GM18505 (cell line): ENCODE measurements at regions not wholly inside any gene's neighbourhood (a gene's known extent, or its start where the extent isn't known, plus 50 kb on each side); places are given as distances from the start of the nearest gene placed in this dataset.

ENCODE experiments used
- ATAC-seq: cut with Tn5 transposase; IDR thresholded peaks from one replicate; pipeline ENCODE4 v1.9.1; 2021; ENCODE audit not compliant: unreplicated experiment
- POLR2A ChIP-seq: IDR thresholded peaks from 4 replicates; pipeline ENCODE4 v1.6.1; 2011; ENCODE audit warnings: borderline replicate concordance; ENCODE audit not compliant: insufficient read depth, insufficient read length; ENCODE audit errors: extremely low read depth

- no peak for ATAC-seq
- no peak for TF ChIP-seq POLR2A
Measured at GRCh38 chr5:162384225-162384624, 316.7 kb downstream of the GABRG2 start.

- no peak for ATAC-seq
- TF ChIP-seq POLR2A: no peak
Measured at GRCh38 chr5:162391833-162392232, 324.3 kb downstream of the GABRG2 start.

- TF ChIP-seq POLR2A: no peak
- no peak for ATAC-seq
Measured at GRCh38 chr5:162392336-162392735, 324.8 kb downstream of the GABRG2 start.

GRCh38 chr5:162393534-162393933 lies 326.0 kb downstream of the GABRG2 start:
- ATAC-seq: no peak

GRCh38 chr5:162407614-162408013 lies 340.0 kb downstream of the GABRG2 start:
- no peak for ATAC-seq
- no peak for TF ChIP-seq POLR2A

More at GRCh38 chr5:162393534-162393933, 326.0 kb downstream of the GABRG2 start:
- TF ChIP-seq POLR2A: no peak

- TF ChIP-seq POLR2A: no peak
- no peak for ATAC-seq
Measured at GRCh38 chr5:162410365-162410764, 342.8 kb downstream of the GABRG2 start.

- no peak for TF ChIP-seq POLR2A
- ATAC-seq: no peak
Measured at GRCh38 chr5:162429142-162429541, 361.6 kb downstream of the GABRG2 start.

- no peak for ATAC-seq
Measured at GRCh38 chr5:162434281-162434680, 366.7 kb downstream of the GABRG2 start.

GRCh38 chr5:162436055-162436454 lies 368.5 kb downstream of the GABRG2 start:
- no peak for ATAC-seq
- TF ChIP-seq POLR2A: no peak

More at GRCh38 chr5:162434281-162434680, 366.7 kb downstream of the GABRG2 start:
- TF ChIP-seq POLR2A: no peak

GRCh38 chr5:162444129-162444762 lies 376.7 kb downstream of the GABRG2 start:
- no peak for TF ChIP-seq POLR2A
- ATAC-seq: no peak

- ATAC-seq: no peak
- no peak for TF ChIP-seq POLR2A
Measured at GRCh38 chr5:162456086-162456485, 388.5 kb downstream of the GABRG2 start.

GRCh38 chr5:162466011-162466410 lies 398.4 kb downstream of the GABRG2 start:
- TF ChIP-seq POLR2A: no peak
- no peak for ATAC-seq

GRCh38 chr5:162473041-162473714 lies 405.6 kb downstream of the GABRG2 start:
- ATAC-seq: no peak
- TF ChIP-seq POLR2A: no peak

- ATAC-seq: no peak
Measured at GRCh38 chr5:162474239-162474638, 406.7 kb downstream of the GABRG2 start.

More at GRCh38 chr5:162474239-162474638, 406.7 kb downstream of the GABRG2 start:
- no peak for TF ChIP-seq POLR2A
